ENCODE measurements at regions not wholly inside any gene's neighbourhood (a gene's known extent, or its start where the extent isn't known, plus 50 kb on each side); places are given as distances from the start of the nearest gene placed in this dataset.

- Histone ChIP-seq H3K27ac (ENCODE audit: low read depth, low read length) (no peak overlapping the region), H3K9me3 (ENCODE audit: control insufficient read depth, insufficient read depth, low read length) (no peaks in the 10 kb centered on the region), H3K27me3 (ENCODE audit: control insufficient read depth, low read length) (no peaks in the 10 kb centered on the region)
Measured at GRCh38 chrX:94400488-94400887, 726.5 kb downstream of the FAM133A start.

DNA sequence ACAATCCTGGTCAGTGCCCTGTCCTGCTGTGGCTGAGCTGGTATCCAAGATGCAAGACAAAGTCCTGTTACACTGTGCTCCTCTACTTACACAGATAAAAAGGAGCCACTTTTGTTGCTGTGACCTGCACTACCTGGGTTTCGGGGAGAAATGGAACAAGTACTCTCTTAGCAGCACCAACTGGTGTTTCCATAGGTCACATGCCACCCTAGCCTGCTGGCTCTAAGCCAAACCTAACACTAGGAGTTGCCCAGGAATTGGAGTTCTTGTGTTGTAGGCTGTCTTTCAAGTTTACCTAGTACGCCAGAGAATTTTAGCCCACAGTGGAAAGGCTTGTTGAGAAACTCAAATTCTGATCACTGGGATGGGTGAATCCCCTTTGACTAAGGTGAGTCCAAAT lies 727.4 kb downstream of the FAM133A start:
- no peaks in the 10 kb centered on the region for H3K79me2 ChIP-seq (ENCODE audit: control insufficient read depth, low read length)

More at GRCh38 chrX:94400488-94400887, 726.5 kb downstream of the FAM133A start:
- no peaks in the 10 kb centered on the region for H4K20me1 ChIP-seq (ENCODE audit: control insufficient read depth, insufficient read depth, low read depth, low read length)
- H3F3A ChIP-seq (ENCODE audit: control insufficient read depth, insufficient read depth), result no peaks in the 10 kb centered on the region
- TF ChIP-seq EZH2phosphoT487 (IDR thresholded peaks at IDR 0.05; ENCODE audit: borderline replicate concordance, low read length), result no peak
- TF ChIP-seq, protein P1, sequence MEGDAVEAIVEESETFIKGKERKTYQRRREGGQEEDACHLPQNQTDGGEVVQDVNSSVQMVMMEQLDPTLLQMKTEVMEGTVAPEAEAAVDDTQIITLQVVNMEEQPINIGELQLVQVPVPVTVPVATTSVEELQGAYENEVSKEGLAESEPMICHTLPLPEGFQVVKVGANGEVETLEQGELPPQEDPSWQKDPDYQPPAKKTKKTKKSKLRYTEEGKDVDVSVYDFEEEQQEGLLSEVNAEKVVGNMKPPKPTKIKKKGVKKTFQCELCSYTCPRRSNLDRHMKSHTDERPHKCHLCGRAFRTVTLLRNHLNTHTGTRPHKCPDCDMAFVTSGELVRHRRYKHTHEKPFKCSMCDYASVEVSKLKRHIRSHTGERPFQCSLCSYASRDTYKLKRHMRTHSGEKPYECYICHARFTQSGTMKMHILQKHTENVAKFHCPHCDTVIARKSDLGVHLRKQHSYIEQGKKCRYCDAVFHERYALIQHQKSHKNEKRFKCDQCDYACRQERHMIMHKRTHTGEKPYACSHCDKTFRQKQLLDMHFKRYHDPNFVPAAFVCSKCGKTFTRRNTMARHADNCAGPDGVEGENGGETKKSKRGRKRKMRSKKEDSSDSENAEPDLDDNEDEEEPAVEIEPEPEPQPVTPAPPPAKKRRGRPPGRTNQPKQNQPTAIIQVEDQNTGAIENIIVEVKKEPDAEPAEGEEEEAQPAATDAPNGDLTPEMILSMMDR (IDR thresholded peaks at IDR 0.05; ENCODE audit: low read depth, low read length, poor library complexity, severe bottlenecking), result no peak
- no peaks in the 10 kb centered on the region for H3K9me2 ChIP-seq (replicated peaks; ENCODE audit: control insufficient read depth, low read length)
- H3K4me3 ChIP-seq (ENCODE audit: low read length), result no peak overlapping the region
- H3K4me2 ChIP-seq (ENCODE audit: low read length), result no peak overlapping the region
- H3K79me2 ChIP-seq (ENCODE audit: control insufficient read depth, low read length), result no peaks in the 10 kb centered on the region
- H3K4me1 ChIP-seq (ENCODE audit: control insufficient read depth, low read length), result no peaks in the 10 kb centered on the region
- H3K36me3 ChIP-seq (ENCODE audit: control insufficient read depth, low read length), result no peaks in the 10 kb centered on the region

GRCh38 chrX:94414746-94415145 lies 740.7 kb downstream of the FAM133A start:
- Histone ChIP-seq H3K36me3 (ENCODE audit: control insufficient read depth, low read length) (no peaks in the 10 kb centered on the region), H3K27me3 (ENCODE audit: control insufficient read depth, low read length) (no peaks in the 10 kb centered on the region), H3K9me3 (ENCODE audit: control insufficient read depth, insufficient read depth, low read length) (no peaks in the 10 kb centered on the region), H3F3A (ENCODE audit: control insufficient read depth, insufficient read depth) (no peaks in the 10 kb centered on the region), H3K4me3 (ENCODE audit: low read length) (no peak overlapping the region), H4K20me1 (ENCODE audit: control insufficient read depth, insufficient read depth, low read depth, low read length) (no peaks in the 10 kb centered on the region), H3K4me1 (ENCODE audit: control insufficient read depth, low read length) (no peaks in the 10 kb centered on the region), H3K27ac (ENCODE audit: low read depth, low read length) (no peak overlapping the region), H3K9me2 (replicated peaks; ENCODE audit: control insufficient read depth, low read length) (no peaks in the 10 kb centered on the region), H3K79me2 (ENCODE audit: control insufficient read depth, low read length) (no peaks in the 10 kb centered on the region), H3K4me2 (ENCODE audit: low read length) (no peak overlapping the region)
- no peak for TF ChIP-seq EZH2phosphoT487 (IDR thresholded peaks at IDR 0.05; ENCODE audit: borderline replicate concordance, low read length)
- TF ChIP-seq, protein P1 (IDR thresholded peaks at IDR 0.05; ENCODE audit: low read depth, low read length, poor library complexity, severe bottlenecking), result no peak

More for the DNA sequence above, 727.4 kb downstream of the FAM133A start:
- Histone ChIP-seq H3K4me3 (ENCODE audit: low read length) (no peak overlapping the region), H3K9me2 (replicated peaks; ENCODE audit: control insufficient read depth, low read length) (no peaks in the 10 kb centered on the region), H3K36me3 (ENCODE audit: control insufficient read depth, low read length) (no peaks in the 10 kb centered on the region), H3K27ac (ENCODE audit: low read depth, low read length) (no peak overlapping the region), H3K4me1 (ENCODE audit: control insufficient read depth, low read length) (no peaks in the 10 kb centered on the region), H3K27me3 (ENCODE audit: control insufficient read depth, low read length) (no peaks in the 10 kb centered on the region), H3F3A (ENCODE audit: control insufficient read depth, insufficient read depth) (no peaks in the 10 kb centered on the region), H4K20me1 (ENCODE audit: control insufficient read depth, insufficient read depth, low read depth, low read length) (no peaks in the 10 kb centered on the region), H3K9me3 (ENCODE audit: control insufficient read depth, insufficient read depth, low read length) (no peaks in the 10 kb centered on the region), H3K4me2 (ENCODE audit: low read length) (no peak overlapping the region)
- TF ChIP-seq EZH2phosphoT487 (IDR thresholded peaks at IDR 0.05; ENCODE audit: borderline replicate concordance, low read length), result no peak
- TF ChIP-seq, protein P1 (IDR thresholded peaks at IDR 0.05; ENCODE audit: low read depth, low read length, poor library complexity, severe bottlenecking), result no peak

Measured in DOHH2 (cell line).